RWPE1 (cell line): ENCODE measurements at regions not wholly inside any gene's neighbourhood (a gene's known extent, or its start where the extent isn't known, plus 50 kb on each side); places are given as distances from the start of the nearest gene placed in this dataset.
"Not testable (repeated sequence)": the region's sequence is repeated elsewhere in the genome, so short reads cannot be mapped to it uniquely, and the experiment has no call there.

Source experiments
- CTCF ChIA-PET: fragments of 350-600 bp; sonication (Branson Sonifier 250); formaldehyde crosslinking; extraction: SDS; loops from one replicate; lab custom pipeline; 2021; lab: Yijun Ruan, JAX
- POLR2A ChIA-PET: fragments of 400-600 bp; formaldehyde crosslinking; extraction: SDS; loops from one replicate; lab custom pipeline; 2020; ENCODE audit warnings: antibody characterized with exemption; ENCODE audit not compliant: low non-redundant PET; lab: Yijun Ruan, JAX
- DNase-seq: peaks from one replicate; pipeline ENCODE4 v3.0.0; 2012; ENCODE audit warnings: low spot score
- H3K27ac ChIP-seq: fragments of 450-650 bp; 2 replicates; pipeline ENCODE4 v1.5.1; 2017
- CTCF ChIP-seq: fragments of 450-650 bp; conservative IDR thresholded peaks from 2 replicates; pipeline ENCODE4 v1.5.1; 2017; ENCODE audit warnings: low read depth, mild to moderate bottlenecking

- CTCF ChIA-PET, DNase-seq, POLR2A ChIA-PET, H3K27ac ChIP-seq: not testable (repeated sequence)
Observed at GRCh38 chr21:9746831-9747606, 774.4 kb upstream of the TPTE start.

GRCh38 chr21:9747870-9748269 lies 773.5 kb upstream of the TPTE start:
- H3K27ac ChIP-seq, CTCF ChIA-PET, DNase-seq, POLR2A ChIA-PET: not testable (repeated sequence)

- H3K27ac ChIP-seq, CTCF ChIA-PET, POLR2A ChIA-PET, DNase-seq: not testable (repeated sequence)
Observed at GRCh38 chr21:9748451-9748850, 772.9 kb upstream of the TPTE start.

- DNase-seq, H3K27ac ChIP-seq, POLR2A ChIA-PET, CTCF ChIA-PET: not testable (repeated sequence)
Observed at GRCh38 chr21:9749741-9750230, 771.6 kb upstream of the TPTE start.

GRCh38 chr21:9750341-9751086 lies 770.9 kb upstream of the TPTE start:
- POLR2A ChIA-PET: no interaction called here
- DNase-seq: no peak
- no peak for TF ChIP-seq CTCF
- H3K27ac ChIP-seq: no peak overlapping the region
- CTCF ChIA-PET: no interaction called here

- DNase-seq, H3K27ac ChIP-seq, POLR2A ChIA-PET, CTCF ChIA-PET: not testable (repeated sequence)
Observed at GRCh38 chr21:9751087-9751585, 770.2 kb upstream of the TPTE start.

GRCh38 chr21:9752028-9752427 lies 769.4 kb upstream of the TPTE start:
- H3K27ac ChIP-seq, DNase-seq, POLR2A ChIA-PET, CTCF ChIA-PET: not testable (repeated sequence)

GRCh38 chr21:9753441-9753840 lies 767.9 kb upstream of the TPTE start:
- DNase-seq, CTCF ChIA-PET, POLR2A ChIA-PET, H3K27ac ChIP-seq: not testable (repeated sequence)

GRCh38 chr21:9753943-9754342 lies 767.4 kb upstream of the TPTE start:
- TF ChIP-seq CTCF: no peak
- H3K27ac ChIP-seq: no peak overlapping the region
- POLR2A ChIA-PET: no interaction called here
- no peak for DNase-seq
- CTCF ChIA-PET: no interaction called here

GRCh38 chr21:9754434-9754833 lies 766.9 kb upstream of the TPTE start:
- CTCF ChIA-PET, DNase-seq, POLR2A ChIA-PET, H3K27ac ChIP-seq: not testable (repeated sequence)
